ENCODE measurements at regions not wholly inside any gene's neighbourhood (a gene's known extent, or its start where the extent isn't known, plus 50 kb on each side); places are given as distances from the start of the nearest gene placed in this dataset.

DNA sequence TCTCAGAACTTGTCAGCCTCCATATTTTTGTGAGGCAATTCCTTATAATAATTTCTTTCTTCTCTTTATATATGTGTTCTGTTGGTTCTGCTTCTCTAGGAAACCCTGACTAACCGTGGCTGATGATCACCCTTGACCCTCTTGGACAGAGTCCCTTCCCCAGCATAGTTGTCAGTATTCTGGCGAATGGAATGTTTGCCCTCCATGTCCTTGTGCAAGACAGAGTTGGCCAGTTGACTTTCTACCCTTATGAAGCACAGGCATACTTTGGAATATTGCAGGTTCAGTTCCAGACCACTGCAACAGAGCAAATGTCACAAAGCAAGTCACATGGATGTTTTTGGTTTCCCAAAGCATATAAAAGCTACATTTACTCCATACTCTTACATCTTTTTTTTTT is 297.7 kb upstream of the SHH start:
- TF ChIP-seq POLR2A (IDR thresholded peaks at IDR 0.05) = no peak
- TF ChIP-seq, protein P1, sequence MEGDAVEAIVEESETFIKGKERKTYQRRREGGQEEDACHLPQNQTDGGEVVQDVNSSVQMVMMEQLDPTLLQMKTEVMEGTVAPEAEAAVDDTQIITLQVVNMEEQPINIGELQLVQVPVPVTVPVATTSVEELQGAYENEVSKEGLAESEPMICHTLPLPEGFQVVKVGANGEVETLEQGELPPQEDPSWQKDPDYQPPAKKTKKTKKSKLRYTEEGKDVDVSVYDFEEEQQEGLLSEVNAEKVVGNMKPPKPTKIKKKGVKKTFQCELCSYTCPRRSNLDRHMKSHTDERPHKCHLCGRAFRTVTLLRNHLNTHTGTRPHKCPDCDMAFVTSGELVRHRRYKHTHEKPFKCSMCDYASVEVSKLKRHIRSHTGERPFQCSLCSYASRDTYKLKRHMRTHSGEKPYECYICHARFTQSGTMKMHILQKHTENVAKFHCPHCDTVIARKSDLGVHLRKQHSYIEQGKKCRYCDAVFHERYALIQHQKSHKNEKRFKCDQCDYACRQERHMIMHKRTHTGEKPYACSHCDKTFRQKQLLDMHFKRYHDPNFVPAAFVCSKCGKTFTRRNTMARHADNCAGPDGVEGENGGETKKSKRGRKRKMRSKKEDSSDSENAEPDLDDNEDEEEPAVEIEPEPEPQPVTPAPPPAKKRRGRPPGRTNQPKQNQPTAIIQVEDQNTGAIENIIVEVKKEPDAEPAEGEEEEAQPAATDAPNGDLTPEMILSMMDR (IDR thresholded peaks at IDR 0.05) = no peak
